Left forelimb (tissue), 1 donor: ENCODE measurements at regions not wholly inside any gene's neighbourhood (a gene's known extent, or its start where the extent isn't known, plus 50 kb on each side); places are given as distances from the start of the nearest gene placed in this dataset.

ENCODE experiments used
- DNase-seq: peaks from one replicate; pipeline ENCODE4 v3.0.0-alpha.2; 2018; ENCODE audit warnings: low spot score

- DNase-seq: no peak
These were observed 87.8 kb downstream of the PMP22 start for GRCh38 chr17:15177343-15177742.

DNA sequence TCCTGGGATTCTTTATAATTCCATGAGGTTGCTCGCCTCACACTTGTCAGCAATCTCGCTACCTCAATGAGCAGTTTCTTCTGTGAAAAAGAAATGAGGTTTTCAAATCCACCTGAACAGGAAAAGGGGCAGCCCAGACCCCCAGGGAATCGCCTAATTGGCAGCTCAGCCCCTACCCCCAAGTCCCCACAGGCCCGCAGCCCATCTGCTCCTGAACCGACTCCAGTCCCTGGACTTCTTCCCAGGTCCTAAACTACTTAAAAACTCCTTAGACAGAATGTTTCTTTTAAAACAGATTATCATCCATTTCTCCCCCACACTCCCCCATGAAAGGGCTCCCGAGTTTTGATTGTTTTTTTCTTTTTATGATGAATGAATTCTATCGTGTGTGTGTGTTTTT is 89.8 kb downstream of the PMP22 start:
- no peak for DNase-seq

DNA sequence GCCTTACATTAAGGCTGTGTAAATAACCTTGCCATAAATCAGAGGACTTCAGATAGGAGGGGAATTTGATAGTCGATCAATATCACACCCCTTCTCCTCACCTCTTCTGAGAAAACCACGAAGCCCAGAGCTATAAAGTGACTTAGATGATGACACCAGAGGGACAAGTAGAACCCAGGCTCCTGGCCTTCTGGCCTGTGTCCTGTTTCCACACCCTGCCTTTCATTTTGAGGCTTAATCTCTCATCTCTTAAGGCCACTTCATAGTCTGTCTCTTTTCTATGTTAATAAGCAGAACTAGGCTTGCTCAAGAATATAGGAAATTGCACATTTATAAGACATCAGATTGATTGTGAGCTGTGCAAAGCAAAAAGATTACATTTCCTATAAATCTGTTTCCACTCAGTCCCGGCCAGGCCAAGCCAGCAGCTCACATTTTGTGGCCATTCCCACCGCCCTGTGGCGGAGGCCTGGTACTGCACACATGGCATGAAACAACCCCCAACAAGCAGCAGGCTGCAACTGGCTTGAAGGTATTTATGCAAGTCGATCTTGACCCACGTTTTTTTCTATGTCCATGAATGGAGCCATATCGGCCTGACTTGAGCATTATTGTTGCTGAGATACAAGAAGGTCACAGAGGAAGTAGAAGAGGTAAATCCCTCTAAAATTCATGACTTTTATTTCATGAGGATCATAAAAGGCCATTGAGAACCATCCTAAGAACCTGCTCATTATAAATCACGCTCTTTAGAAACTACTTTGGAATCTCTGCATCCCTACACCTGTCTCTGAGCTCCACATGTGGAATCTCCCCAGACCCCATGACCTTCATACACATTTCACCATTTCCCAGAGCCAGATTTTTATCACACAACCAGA is 93.7 kb downstream of the PMP22 start:
- peak; percentile 82 for DNase-seq

GRCh38 chr17:15169676-15170075 is 95.5 kb downstream of the PMP22 start:
- DNase-seq: no peak

DNA sequence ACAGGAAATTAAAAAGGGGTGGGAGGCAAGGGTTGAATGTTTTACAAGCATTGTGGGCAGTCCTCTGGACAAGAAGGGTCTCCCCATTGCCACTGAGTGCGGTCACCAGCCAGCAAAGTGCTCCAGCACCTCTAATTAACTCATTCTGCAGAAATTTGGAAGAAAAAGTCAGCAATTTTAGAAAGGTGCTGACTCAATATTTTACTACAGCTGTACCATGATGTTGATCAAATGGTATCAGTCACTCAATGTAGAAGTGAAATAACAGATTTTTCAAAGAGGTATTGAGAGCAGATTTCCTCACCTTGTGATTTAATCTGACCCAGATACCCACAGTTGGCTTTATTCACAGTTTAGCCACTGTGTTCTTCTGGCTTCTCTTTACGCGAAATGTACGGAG is 96.7 kb downstream of the PMP22 start:
- DNase-seq: no peak

GRCh38 chr17:15161395-15161794 is 103.7 kb downstream of the PMP22 start:
- no peak for DNase-seq

- DNase-seq: no peak
These were observed 108.1 kb downstream of the PMP22 start for GRCh38 chr17:15157051-15157450.

DNA sequence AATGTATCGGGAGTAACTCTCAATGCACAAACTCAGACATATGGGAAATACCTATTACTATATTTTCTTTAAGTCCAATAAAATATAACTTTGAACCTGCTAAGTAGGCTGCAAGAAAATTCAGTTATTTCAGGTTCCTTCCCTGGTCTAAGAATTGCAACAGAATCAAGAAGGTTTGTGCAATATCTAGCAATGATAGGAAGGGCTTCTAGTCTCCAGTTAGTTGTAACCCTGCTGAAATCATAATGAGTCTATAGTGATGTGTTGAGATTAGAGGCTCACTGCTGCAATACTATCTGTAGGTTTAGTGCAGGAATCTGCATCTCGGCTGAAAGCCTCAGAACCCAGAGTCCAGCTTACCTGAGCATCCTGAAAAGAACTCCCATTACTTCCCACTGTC is 110.5 kb downstream of the PMP22 start:
- no peak for DNase-seq

DNA sequence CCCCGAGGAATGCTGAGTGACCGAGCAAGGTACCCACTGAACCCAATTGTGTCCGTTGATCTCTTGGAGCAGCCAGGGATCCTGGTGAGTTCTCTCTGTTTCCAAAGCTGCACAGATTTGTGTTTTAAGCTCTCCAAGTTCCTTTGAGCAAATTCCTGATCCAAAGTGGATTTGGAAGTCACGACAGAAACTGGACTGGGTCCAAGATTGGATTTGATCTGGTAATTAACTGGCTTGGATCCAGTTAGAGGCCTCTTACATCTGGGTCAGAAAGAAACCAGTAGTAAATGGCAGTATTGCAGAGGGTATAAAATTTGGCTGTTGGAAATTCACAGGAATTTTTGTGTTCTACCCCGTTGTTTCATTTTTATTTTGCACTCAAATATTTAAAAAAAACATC is 119.5 kb downstream of the PMP22 start:
- DNase-seq: no peak

GRCh38 chr17:15143524-15143923 is 121.6 kb downstream of the PMP22 start:
- no peak for DNase-seq

DNA sequence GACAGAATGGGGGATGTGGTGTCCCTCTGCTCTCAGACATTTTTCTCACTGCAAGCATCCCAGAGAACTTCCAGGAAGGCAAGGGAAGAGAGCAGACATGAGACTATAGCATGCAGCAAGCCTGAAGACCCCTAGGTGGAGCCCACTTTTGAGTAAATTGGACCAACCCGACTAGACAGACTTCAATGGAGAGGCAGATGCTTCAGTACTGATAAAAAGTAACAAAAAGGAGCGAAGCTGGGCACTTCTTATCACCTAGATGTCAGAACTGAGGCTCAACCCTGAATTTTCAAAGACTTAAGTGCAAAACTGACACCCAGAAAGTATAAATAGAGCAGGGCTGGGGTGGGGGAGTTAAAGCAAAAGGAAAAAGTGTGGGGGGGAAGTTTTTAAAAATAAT is 130.8 kb downstream of the PMP22 start:
- no peak for DNase-seq

GRCh38 chr17:15133826-15134225 is 131.3 kb downstream of the PMP22 start:
- DNase-seq: no peak

DNA sequence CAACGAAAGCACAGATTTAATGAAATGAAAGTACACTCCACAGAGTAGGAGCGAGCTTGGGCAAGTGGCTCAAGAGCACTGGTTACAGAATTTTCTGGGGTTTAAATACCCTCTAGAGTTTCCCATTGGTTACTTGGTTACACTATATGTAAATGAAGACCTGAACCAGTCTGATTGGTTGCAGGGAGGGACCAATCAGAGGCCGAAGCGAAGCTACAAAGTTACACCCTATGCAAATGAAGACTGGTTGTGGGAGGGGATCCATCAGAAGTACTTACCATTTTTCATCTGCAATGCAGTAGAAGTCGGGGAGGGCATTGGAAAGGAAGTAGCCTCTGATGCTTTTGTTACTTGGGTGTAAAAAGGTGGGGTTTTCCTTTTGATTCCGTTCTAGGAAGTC is 132.0 kb downstream of the PMP22 start:
- no peak for DNase-seq

GRCh38 chr17:15130426-15130825 is 134.7 kb downstream of the PMP22 start:
- no peak for DNase-seq

DNA sequence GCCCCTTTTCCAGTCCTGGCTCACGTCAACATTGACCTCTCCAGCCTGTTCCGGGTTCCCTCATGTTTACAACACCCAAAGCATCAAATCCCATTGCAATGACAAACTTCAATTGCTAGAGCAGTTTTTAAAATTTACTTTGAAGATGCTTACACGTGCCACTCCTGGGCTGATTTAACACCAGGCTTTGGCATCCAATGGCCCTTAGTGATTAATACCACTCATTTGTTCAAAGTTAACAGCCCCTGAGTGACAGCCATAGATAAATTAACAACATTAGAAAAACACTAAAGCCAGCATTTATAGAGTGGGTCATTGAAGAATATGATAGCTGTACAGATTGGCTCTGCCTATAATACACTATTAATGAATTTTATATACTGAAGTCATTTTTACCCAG is 135.1 kb downstream of the PMP22 start:
- no peak for DNase-seq

DNA sequence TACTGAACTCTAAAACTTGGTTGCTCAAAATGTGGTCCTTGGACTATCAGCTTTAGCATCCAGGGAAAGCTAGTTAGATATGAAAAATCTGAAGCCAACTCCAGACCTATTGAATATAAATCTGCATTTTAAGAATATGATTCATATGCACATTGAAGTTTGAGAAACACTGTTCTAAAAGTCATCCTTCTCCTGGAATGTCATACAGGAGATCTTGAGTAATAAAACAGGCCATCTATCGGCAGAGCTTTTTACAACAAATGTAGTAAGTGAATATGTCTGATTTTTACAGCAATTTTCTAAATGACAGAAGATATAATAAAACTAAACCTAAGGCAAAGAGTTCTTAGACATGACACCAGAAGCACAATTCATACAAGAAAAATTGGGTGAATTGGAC is 140.4 kb downstream of the PMP22 start:
- no peak for DNase-seq

DNA sequence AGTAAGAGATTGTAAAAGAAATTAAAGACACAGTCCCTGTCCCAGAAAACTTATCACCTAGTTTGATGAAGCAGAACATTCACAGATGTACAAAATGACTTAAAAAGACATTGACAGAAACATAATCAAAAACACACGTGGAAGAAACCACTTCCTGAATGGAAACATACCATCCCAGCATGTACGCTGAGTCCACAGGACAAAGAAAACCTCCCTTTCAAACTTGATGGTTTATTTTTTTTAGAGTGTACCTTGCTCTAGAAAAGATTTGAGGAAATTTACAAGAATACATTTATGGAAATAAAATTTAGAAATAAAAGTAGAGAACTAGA is 140.9 kb downstream of the PMP22 start:
- DNase-seq: no peak

- DNase-seq: no peak
These were observed 141.4 kb downstream of the PMP22 start for GRCh38 chr17:15123593-15124263.

GRCh38 chr17:15122857-15123256 is 142.3 kb downstream of the PMP22 start:
- no peak for DNase-seq

GRCh38 chr17:15121426-15121825 is 143.7 kb downstream of the PMP22 start:
- DNase-seq: no peak

- DNase-seq: no peak
These were observed 145.2 kb downstream of the PMP22 start for GRCh38 chr17:15119968-15120367.

- DNase-seq: no peak
These were observed 147.9 kb downstream of the PMP22 start for GRCh38 chr17:15117239-15117638.

GRCh38 chr17:15112846-15113617 is 152.1 kb downstream of the PMP22 start:
- no peak for DNase-seq
